ENCODE measurements at regions not wholly inside any gene's neighbourhood (a gene's known extent, or its start where the extent isn't known, plus 50 kb on each side); places are given as distances from the start of the nearest gene placed in this dataset.
"Not testable (repeated sequence)": the region's sequence is repeated elsewhere in the genome, so short reads cannot be mapped to it uniquely, and the experiment has no call there.

- no peak for DNase-seq
Observed at GRCh38 chr5:104146652-104147051, 584.1 kb upstream of the NUDT12 start.

GRCh38 chr5:104139840-104140239 is 577.3 kb upstream of the NUDT12 start:
- no peak for DNase-seq

GRCh38 chr5:104130320-104130719 is 567.7 kb upstream of the NUDT12 start:
- DNase-seq: no peak

- DNase-seq: no peak
Observed at GRCh38 chr5:104128348-104128747, 565.8 kb upstream of the NUDT12 start.

DNA sequence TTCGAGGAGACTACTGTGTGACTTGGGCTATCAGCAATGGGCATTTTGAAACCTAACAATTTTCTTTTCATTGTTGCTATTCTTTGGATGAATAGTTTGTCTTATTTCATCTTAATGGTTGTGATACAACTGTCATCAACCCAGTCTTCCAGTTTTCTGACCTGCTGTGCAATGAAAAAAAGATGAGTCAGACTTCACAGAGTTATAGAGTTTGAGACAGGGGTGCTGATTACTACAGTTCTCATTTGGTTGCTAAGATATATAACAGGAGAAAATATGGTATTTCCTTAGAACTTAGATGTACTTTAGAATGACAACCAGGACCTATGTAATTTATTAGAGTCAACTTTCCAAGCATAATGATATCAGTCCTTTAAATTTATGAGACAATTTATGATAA is 564.4 kb upstream of the NUDT12 start:
- no peak for DNase-seq

GRCh38 chr5:104119529-104119928 is 556.9 kb upstream of the NUDT12 start:
- no peak for DNase-seq

- DNase-seq: no peak
Observed at GRCh38 chr5:104111632-104112031, 549.0 kb upstream of the NUDT12 start.

- no peak for DNase-seq
Observed at GRCh38 chr5:104096451-104096850, 533.9 kb upstream of the NUDT12 start.

DNA sequence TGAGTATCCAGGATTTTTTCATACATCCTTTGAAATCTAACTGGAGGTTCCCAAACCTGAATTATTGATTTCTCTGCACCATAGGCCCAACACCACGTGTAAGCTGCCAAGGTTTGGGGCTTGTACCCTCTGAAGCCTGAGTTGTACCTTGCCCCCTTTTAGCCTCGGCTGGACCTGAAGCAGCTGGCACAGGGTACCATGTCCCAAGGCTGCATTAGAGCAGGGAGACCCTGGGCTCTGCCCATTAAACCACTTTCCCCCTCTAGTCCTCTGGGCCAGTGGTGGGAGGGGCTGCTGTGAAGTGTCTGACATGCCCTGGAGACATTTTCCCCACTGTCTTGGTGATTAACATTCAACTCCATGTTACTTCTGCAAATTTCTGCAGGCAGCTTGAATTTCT is 532.9 kb upstream of the NUDT12 start:
- DNase-seq: no peak

DNA sequence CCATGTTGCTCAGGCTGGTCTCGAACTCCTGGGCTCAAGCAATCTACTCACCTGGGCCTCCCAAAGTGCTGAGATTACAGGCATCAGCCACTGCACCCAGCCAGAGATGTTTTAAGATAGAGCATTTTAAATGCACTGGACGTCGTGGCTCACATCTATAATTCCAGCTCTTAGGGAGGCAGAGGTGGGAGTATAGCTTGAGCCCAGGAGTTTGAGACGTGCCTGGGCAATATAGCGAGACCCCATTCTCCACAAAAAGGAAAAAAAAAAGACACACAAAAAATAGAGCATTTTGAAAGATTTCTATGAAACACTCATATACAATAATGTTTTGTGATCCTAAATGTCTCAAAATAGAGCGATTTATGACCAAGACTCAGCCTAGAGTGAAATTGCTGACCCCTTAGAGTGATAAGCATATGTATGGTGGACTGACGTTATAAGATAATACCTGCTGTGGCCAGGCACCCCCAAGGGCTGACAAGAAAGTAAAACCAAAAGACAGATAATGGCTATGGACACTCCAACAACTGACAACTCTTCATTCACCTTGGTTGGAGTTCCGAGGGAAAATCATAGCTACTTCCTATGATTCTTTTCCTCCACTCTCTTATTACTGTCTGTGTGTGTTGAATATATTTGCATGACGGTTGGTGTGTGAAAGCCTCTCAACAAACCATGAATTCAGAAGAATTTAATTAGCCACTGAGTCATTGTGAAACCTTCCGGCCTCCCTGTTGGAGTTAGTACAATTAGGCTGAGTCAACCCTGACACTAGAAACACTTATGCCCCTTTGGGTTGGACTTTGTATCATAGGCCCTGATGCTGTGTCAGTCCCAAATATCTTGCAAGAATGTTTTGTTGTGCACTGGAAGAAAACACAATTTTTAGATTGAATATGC is 526.5 kb upstream of the NUDT12 start:
- DNase-seq: peak; percentile 49

- no peak for DNase-seq
Observed at GRCh38 chr5:104084896-104085295, 522.3 kb upstream of the NUDT12 start.

DNA sequence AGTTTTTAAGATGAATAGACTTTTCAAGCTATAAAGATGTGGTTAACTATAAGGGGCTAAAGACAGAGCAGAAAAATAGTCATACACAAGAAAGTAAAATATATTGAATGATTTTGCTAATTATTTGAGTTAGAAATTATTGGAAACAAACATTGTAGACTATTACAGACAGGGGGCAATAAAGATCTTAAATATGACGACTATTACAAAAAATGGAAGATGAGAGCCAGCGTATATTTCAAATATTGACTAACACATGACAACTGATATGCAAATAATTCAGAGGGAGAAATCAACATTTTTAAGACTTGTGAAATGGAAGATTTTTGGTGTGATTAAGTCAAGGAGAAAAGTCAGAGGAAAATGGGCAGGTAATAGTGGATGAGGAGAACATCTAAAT is 520.2 kb upstream of the NUDT12 start:
- DNase-seq: no peak

DNA sequence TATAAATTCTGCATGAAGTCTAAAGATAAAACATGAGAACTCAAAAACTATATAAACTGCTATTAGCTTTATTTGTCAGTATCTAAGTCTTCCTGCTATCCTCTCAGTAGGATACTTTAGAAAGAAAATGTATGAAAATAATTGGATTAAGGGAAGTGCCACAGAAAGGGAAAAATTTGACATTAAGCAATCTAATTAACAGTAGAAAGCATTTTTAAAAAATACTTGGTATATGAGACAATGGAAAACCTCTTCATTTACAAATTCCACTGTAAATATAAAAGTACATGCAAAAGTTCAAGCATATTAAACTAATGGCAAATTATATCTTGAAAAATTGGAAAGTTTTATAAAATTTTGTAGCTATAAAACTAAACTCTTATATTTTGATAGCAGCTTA is 518.6 kb upstream of the NUDT12 start:
- no peak for DNase-seq

DNA sequence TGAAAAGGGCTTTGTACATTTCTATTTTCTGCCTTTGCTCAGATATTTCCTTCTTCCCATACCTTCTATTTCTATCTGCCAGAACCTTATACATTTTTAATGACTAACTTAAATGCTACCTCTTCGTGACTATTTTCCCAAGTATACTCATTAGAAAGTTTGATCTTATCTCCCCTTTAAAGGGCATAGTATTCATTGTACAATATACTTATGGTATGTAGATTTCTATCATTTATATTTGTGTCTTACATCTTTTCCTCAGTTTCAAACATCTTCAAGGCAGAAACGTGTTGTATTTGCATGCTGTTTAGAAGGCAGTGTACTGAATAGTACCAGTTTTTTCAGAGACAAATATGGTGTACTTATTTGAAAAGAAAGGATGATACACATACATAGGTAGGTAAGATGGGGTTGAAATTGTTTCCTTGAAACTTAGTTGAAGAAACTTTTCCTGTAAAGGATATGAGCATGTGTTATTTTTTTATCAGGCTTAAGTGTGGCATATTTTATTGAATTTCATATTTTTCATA is 518.1 kb upstream of the NUDT12 start:
- no peak for DNase-seq

- not testable (repeated sequence) for DNase-seq
Observed at GRCh38 chr5:104079861-104080645, 517.5 kb upstream of the NUDT12 start.

GRCh38 chr5:104071887-104072286 is 509.3 kb upstream of the NUDT12 start:
- DNase-seq: no peak

DNA sequence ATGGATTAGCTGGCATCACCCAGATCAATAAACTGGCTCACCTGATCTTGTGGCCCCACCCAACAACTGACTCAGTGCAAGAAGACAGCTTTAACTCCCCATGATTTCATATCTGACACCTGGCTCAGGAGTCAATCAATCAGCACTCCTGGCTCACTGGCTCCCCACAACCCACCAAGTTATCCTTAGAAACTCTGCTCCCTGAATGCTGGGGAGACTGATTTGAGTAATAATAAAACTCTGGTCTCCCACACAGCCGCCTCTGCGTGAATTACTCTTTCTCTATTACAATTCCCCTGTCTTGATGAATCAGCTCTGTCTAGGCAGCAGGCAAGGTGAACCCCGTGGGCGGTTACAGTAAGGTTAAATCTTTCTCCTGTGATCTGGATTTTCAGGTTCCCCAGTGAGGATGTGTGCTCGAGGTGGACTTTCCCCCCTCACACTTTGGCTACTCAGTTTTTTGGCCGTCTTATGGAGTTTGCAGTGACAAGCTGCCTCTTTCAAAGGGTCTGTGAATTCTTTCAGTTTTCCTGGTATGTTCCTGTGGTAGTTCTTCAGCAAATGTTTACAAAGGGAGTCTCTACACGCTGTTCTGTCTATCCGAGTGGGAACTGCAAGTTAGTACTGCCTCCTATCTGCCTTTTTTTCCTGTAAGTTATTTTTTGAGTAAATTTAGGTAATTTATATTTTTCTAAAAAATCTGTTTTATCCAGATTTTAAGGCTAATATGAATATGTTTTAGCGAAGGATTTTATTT is 500.2 kb upstream of the NUDT12 start:
- no peak for DNase-seq

DNA sequence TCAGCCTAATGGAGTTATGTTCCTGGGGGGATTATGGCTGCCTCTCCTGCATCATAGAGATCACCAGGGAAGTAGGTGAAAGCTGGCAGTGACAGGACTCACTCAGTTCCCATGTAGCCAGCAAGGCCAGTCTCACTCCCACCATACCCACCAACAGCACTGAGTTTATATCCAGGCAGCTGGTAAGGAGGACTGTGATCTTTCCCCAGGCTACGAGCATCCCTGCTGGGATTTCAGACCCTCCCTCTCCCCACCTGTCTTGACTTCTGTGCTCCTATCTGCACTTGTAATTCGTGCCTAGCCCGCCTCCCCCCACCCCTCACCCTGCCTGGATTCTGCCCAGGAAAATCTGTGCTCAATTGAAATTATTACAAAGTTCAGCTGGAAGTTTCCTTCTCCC is 499.1 kb upstream of the NUDT12 start:
- DNase-seq: no peak

DNA sequence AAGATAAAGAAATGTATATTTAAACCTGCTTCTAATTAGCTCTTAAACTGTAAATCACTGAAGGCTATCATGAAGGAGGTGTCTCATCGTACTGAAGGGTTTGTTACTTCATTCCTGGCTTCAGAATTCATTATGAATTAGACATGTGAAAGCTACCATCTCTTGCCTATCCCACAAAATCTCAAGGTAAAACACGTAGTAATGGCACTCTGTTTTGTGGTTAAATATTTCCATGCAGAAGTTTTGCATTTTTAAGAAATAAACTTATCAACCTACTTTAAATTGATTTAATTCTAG is 490.7 kb upstream of the NUDT12 start:
- DNase-seq: peak; percentile 70

DNA sequence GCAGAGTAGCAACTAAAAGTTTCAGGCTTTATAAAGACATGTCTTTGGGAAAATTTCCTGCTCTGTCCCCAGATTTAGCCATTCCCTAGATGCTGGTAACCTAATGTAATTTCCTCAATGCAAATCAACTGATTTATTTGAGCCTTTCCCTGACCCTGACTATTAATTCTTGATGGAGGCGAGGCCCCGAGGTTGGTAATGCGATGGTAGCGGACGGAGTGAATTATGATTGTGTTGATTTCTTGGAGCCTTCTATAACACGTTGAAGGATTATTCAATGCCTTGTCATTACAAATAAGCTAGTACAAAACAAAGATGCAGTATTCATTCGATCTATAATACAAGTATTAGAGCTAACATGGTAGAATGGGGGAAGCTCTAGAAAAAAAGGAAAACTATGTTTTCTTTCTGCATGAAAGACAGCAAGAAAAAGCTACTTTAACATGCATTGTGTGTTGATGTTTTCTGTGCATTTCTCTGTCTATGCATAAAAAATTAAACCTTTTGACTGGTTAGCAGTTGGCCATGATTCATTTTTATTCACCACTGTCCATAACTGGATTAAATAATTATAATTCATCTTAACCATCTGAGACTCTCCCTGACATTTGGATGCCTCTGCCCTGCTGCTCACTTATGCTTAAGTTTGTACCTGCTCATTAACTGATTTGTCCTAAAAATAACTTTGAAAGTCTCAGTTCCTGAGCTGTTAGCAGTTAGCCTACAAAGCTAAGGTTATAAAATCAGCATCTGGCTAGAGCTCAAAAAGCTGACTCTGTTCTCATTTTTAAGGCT is 490.2 kb upstream of the NUDT12 start:
- no peak for DNase-seq

DNA sequence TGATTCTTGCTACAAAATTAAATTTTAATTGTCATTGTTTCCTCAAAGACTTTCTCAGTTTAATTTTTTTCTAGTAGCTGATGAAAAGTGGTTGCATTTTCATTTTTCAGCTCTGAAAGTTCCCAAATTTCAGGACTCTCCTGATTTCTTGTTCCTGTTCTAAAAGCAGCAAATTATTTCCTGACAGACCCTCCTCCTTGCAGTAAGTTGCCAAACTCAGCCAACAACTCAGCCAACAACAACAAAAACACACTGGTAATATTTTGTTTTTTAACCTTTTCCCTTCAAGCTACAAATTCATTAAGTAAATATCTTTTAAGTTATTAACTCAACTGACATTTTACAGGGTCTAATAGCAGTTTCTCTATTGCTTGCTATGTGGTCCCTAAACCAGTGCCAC is 487.8 kb upstream of the NUDT12 start:
- DNase-seq: no peak

DNA sequence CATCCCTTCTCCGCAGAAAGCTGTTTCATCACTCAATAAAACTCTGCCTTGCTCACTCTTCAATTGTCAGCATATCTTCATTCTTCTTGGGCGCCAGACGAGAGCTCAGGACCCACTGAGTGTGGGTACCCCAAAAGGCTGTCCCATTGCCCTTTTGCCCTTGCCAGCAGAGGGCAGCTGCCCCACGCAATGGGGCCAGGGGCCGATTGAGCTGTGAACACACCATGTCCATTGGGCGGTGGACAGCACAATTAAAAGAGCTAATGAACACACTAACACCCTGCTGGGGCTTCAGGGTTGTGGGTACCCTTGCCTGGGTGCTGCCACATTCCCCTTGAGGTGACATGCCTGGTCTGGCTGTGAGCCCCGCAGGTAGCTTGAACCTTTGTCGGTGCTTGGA is 487.2 kb upstream of the NUDT12 start:
- no peak for DNase-seq

All from fibroblast of skin of abdomen (primary cell).